ENCODE measurements at regions not wholly inside any gene's neighbourhood (a gene's known extent, or its start where the extent isn't known, plus 50 kb on each side); places are given as distances from the start of the nearest gene placed in this dataset.

DNA sequence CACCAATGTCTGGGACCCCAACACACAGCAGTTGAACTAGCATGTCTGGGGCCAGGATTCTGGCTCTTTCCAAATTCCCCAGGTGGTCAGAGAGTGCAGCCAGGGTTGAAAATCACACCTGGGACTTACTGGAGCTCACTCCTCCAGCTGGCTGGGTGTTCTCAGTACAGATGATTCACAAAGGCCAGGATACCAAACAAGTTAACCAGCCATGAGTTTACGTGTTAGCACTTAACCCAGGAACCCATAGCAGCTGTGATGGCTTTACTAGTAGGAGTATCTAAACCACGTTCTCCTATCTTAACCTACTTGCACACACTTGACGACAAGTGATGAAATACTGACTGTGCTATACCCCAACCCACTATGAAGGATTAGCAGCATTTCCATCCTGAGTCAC lies 222.8 kb downstream of the FBXO15 start:
- TF ChIP-seq, protein P1, sequence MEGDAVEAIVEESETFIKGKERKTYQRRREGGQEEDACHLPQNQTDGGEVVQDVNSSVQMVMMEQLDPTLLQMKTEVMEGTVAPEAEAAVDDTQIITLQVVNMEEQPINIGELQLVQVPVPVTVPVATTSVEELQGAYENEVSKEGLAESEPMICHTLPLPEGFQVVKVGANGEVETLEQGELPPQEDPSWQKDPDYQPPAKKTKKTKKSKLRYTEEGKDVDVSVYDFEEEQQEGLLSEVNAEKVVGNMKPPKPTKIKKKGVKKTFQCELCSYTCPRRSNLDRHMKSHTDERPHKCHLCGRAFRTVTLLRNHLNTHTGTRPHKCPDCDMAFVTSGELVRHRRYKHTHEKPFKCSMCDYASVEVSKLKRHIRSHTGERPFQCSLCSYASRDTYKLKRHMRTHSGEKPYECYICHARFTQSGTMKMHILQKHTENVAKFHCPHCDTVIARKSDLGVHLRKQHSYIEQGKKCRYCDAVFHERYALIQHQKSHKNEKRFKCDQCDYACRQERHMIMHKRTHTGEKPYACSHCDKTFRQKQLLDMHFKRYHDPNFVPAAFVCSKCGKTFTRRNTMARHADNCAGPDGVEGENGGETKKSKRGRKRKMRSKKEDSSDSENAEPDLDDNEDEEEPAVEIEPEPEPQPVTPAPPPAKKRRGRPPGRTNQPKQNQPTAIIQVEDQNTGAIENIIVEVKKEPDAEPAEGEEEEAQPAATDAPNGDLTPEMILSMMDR (IDR thresholded peaks at IDR 0.05; ENCODE audit: low read depth, low read length) = no peak
- no peak overlapping the region for H3K4me3 ChIP-seq (ENCODE audit: low read depth, low read length)

DNA sequence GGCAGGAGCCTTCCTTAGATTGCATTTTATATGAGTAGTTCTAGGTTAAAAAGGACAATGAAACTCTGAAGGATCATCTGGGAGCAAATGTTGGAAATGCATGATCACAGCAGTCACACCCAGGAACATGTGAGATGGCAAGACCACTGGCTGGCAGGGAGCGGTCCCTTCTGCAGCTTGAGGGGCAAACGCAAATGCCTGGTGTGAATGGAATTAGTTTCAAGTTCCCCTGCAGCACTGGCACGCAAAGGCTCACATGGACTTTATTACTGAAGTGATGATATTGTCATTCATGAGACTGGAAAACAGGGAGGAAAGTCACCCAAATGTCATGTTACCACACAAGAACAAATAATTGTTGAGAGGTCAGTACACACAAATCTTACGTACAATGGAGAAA lies 223.3 kb downstream of the FBXO15 start:
- TF ChIP-seq, protein P1 (IDR thresholded peaks at IDR 0.05; ENCODE audit: low read depth, low read length) = no peak
- no peak overlapping the region for H3K4me3 ChIP-seq (ENCODE audit: low read depth, low read length)

GRCh38 chr18:73923866-73924265 lies 223.8 kb downstream of the FBXO15 start:
- TF ChIP-seq, protein P1 (IDR thresholded peaks at IDR 0.05; ENCODE audit: low read depth, low read length) = no peak
- H3K4me3 ChIP-seq (ENCODE audit: low read depth, low read length) = no peak overlapping the region

GRCh38 chr18:73920033-73920432 lies 227.6 kb downstream of the FBXO15 start:
- TF ChIP-seq, protein P1 (IDR thresholded peaks at IDR 0.05; ENCODE audit: low read depth, low read length) = no peak
- no peak overlapping the region for H3K4me3 ChIP-seq (ENCODE audit: low read depth, low read length)

DNA sequence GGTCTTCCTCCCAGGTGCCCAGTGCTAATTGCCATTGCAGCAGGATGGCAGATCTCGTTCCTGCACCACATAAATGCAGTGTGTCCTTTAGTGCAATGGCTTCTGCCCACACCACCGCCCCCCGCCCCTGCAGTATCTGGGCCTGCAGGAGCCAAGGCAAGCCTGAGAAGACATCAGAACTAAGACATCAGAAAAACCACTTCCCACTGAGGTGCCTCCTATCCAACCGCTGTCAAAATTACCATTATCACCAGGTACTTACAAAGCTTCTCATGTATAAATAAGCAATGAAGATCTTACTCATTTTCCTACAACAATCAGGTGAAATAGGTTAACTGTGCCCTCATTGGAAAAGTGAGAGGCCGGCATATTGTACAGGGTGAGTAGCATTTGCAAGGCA lies 228.8 kb downstream of the FBXO15 start:
- TF ChIP-seq, protein P1 (IDR thresholded peaks at IDR 0.05; ENCODE audit: low read depth, low read length) = no peak
- no peak overlapping the region for H3K4me3 ChIP-seq (ENCODE audit: low read depth, low read length)

DNA sequence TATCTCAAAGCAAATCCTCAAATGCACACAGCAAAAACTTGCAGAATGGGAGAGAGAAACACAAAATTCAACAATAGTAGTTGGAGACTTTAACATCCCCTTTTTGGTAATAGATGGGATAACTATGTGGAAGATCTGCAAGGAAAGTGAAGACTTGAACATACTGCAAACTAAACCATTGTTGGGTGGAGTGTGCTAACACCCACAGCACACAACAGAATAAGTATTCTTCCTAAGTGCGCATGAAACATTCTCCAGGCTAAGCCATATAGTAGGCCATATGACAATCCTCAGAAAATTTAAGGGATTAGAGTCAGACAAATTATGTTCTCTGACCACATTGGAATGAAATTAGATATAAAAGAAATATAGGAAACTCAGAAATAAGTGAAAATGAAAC lies 230.6 kb downstream of the FBXO15 start:
- TF ChIP-seq, protein P1 (IDR thresholded peaks at IDR 0.05; ENCODE audit: low read depth, low read length) = no peak
- no peak overlapping the region for H3K4me3 ChIP-seq (ENCODE audit: low read depth, low read length)

GRCh38 chr18:73913505-73913904 lies 234.1 kb downstream of the FBXO15 start:
- TF ChIP-seq, protein P1 (IDR thresholded peaks at IDR 0.05; ENCODE audit: low read depth, low read length) = no peak
- no peak overlapping the region for H3K4me3 ChIP-seq (ENCODE audit: low read depth, low read length)

Data from WI38 (cell line).